HL-60/S4 (cell line): ENCODE measurements at regions not wholly inside any gene's neighbourhood (a gene's known extent, or its start where the extent isn't known, plus 50 kb on each side); places are given as distances from the start of the nearest gene placed in this dataset.
"Not testable (repeated sequence)": the region's sequence is repeated elsewhere in the genome, so short reads cannot be mapped to it uniquely, and the experiment has no call there.

ENCODE experiments used
- in situ Hi-C: fragments of 300-500 bp; cut with MboI; formaldehyde crosslinking; loops from 2 replicates; pipeline ENCODE4 v1.14.3; 2022; ENCODE audit warnings: low sequenced_read_pairs

DNA sequence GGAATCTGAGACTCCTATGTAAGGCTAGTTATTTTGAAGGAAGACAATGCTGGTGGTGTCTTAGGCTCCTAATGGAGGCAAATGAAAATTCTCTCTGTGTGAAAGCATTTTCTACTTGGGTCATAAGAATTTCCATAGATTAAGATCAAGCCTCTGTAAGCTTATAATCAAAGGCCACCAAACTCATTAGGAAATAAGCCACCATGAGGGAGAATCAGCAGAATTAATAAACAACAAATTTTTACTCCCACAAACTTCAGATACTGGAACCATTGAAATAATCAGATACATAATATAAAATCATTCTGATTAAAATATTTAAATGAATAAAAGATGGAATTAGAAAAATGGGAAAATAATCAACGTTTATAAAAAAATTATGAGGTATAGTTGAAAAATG lies 178.7 kb downstream of the NPIPA8 start:
- in situ Hi-C loops = loop anchor here (25.0 kb wide), 1 partner anchor 1621 kb away; no protein-coding TSS in a partner anchor

- in situ Hi-C loops = loop anchor here (25.0 kb wide), 1 partner anchor 1616 kb away; no protein-coding TSS in a partner anchor
Measured at GRCh38 chr16:18152832-18153231, 183.7 kb downstream of the NPIPA8 start.

DNA sequence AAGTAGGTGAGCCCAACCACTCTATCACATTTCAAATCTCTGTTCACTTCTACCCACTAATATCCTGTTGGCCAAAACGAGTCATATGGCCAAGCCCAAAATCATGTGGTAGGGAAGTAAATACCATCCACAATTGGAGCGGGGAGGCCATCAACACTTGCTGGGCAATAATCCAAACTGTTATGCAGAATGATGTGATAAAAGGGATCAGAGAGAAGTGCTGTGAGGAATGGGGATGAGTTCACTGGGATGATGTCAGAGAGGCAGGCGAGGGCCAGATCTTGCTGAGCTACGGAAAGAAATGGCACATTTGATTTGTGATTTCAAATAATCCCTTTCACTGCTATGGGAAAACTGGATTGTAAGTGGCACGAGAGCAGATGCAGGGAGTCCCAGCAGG lies 188.4 kb downstream of the NPIPA8 start:
- in situ Hi-C loops = not testable (repeated sequence)

- in situ Hi-C loops = not testable (repeated sequence)
Measured at GRCh38 chr16:18146601-18147142, 189.9 kb downstream of the NPIPA8 start.

DNA sequence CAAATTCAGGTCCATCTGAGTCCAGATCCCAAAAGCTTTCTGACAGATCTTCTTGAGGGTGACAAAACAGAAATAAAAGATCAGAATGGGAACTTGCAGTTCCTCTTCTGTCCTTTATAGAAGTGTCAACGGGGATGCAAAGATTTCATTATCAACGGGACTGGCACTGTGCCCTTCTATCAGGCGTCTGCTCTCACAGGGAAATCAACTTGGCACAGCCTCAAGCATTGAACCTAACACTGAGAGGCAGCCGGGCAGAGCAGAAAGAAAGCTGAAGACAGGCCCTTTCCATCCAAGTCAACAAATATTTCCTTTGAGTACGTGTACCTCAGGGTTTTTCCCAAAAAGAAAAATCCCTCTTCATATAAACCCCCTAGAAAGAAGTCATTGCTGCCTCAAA lies 194.5 kb downstream of the NPIPA8 start:
- in situ Hi-C loops = not testable (repeated sequence)

DNA sequence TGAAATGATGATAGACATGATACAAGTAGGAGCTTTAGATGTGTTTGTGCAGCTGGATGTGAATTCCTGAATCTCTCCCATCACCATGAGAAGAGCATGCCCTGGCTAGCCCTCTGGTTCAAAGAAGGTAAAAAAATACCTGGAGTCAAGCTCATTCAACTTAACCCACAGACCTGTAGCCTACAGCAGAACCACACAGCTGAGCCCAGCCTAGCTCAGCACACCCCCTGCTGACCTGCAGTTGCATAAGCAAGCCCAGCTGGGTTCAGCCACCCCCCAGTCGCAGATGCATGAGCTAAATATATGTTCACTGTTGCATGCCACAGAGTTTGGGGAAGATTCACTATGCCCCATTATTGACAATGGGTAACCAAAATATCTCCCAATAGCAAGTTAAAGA lies 200.2 kb downstream of the NPIPA8 start:
- in situ Hi-C loops = not testable (repeated sequence)

GRCh38 chr16:18135024-18135423 lies 201.5 kb downstream of the NPIPA8 start:
- in situ Hi-C loops = not testable (repeated sequence)

- in situ Hi-C loops = not testable (repeated sequence)
Measured at GRCh38 chr16:18131587-18131986, 204.9 kb downstream of the NPIPA8 start.

DNA sequence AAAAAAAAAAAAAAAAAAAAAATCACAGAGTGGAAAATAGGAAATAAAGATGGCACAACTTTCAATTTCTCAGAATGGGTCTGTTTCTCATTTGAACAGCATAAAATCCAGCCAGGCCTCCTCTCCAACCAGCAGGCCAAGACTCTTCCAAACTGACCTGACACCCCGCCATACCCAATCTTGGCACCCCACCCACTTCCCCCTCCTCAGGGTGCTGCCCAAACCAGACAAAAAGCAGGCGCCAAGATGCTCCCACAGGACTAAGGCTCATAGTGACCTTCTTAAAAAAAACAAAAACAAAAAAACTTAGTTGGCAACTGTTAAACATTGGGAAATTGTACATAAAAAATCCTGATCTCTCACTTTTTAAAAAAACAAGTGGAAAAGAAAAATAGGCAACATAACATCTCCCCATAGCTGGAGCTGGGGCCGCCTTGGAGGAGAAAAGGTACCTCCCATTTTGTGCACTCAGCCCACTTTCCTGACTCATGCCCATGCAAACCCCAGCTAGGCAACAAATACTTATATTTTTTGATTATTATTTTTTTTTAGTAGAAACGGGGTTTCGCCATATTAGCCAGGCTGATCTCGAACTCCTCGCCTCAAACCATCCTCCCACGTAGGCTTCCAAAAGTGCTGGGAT lies 205.9 kb downstream of the NPIPA8 start:
- in situ Hi-C loops = not testable (repeated sequence)

GRCh38 chr16:18127033-18127432 lies 209.5 kb downstream of the NPIPA8 start:
- in situ Hi-C loops = not testable (repeated sequence)

GRCh38 chr16:18119092-18119491 lies 217.4 kb downstream of the NPIPA8 start:
- in situ Hi-C loops = not testable (repeated sequence)

DNA sequence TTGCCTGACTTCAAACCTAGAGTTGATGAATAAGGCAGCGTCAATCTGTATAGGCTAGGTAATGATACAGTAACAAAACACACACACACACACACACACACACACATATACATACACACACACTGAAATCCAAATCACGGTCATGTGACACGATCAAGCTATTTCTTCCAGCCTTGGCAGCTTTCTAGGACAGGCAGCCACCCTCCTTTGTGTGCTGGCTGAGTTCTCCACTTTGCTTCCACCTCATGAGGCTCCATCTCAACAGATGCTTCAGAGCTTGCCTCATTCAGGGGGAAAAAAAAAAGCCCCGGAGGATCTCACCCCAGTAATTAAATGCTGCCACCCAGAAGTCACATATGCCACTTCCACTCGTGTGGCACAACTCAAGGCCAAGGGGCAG lies 217.9 kb downstream of the NPIPA8 start:
- in situ Hi-C loops = not testable (repeated sequence)

DNA sequence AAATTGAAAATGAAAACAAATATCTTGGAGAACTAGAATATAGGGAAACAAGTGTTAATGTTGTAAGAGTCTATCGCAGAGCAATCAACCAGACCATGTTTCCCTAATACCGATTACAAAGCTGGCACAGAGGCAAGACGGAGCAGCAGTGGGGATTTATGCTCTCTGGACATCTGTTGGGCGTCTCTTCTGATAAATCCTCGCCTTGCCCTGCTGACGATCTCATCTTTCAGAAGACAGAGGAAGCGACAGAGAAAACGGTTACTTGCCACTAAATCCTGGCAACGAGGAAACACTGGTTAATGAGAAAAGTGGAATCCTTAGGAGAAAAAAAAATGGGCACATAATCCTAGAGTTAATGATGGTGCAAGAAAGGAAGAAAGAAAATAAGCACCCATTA lies 218.5 kb downstream of the NPIPA8 start:
- in situ Hi-C loops = not testable (repeated sequence)

DNA sequence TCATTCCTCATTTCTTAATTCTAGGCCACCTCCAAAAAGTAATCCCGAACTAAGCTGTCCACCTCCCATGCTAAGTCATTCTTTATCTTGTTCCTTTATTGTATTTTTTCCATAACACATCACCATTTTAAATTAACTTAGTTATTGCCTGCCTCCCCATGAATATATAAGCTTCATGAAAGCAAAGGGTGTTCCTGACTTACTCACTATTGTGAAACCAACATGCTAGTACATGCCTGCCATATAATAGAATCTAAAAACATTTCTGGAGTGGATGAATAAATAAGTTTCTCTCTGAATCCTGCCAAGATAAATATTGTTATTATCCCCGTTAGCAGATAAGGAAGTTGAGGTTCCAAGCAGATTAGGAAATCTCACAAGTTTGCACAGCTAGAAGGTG lies 232.1 kb downstream of the NPIPA8 start:
- in situ Hi-C loops = not testable (repeated sequence)

DNA sequence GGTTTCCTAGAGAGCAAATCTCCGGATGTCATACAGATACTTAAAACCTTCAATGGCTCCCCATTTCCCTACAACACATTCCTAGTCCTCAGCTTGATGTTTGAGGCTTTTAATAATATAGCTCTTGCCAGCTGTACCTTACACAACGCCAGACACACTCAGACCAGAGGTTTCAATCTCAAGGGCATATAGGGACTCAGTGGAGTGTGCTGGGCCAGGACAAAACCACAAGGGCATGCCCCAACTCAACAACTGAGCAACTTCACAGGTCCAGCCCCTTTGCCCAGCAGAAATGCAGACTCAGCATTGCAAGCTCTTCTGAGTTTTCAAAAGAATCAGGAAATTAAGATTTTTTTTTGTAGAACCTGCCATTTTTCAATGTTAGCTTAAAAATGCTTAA lies 235.5 kb downstream of the NPIPA8 start:
- in situ Hi-C loops = not testable (repeated sequence)

- in situ Hi-C loops = not testable (repeated sequence)
Measured at GRCh38 chr16:18092605-18093004, 243.9 kb downstream of the NPIPA8 start.

- in situ Hi-C loops = not testable (repeated sequence)
Measured at GRCh38 chr16:18080658-18081363, 255.7 kb downstream of the NPIPA8 start.

DNA sequence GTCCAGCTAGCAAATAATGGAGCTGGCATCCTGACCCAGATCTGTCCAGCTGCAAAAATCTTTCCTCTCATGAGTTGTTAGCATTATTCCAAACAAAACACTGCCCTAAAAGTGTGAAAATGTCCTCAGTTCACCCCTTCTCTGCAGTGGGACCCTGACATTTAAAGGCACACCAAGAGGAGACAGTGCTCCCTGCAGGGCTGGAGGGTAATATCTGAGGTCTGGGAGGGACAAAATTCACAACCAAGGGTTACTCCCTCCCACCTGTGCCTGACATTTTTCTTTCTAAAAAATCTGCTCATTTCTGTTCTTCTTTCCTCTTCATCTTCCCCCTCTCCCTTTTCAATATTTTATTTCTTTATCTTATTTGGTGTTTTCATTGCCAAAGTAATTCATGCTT lies 258.6 kb downstream of the NPIPA8 start:
- in situ Hi-C loops = not testable (repeated sequence)

DNA sequence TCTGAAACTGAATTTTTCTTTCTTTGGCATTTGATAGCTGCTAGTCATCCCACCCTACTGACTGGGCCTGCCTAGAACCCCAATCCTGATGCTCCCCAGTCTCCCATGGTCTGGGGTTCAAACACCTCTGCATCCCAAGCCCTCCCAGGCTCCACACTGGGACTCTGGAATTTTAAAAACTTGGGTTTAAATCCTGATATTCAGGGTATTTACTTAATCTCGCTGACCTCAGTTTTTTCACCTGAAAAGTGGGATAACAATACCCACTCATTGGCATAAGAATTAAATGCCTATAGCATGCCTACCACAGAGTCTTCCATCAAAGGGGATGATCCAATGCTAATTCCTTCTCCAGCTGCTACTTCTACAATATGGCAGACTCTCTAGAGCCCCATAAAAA lies 264.4 kb downstream of the NPIPA8 start:
- in situ Hi-C loops = no loop called here

GRCh38 chr16:18069683-18070082 lies 266.9 kb downstream of the NPIPA8 start:
- in situ Hi-C loops = no loop called here

DNA sequence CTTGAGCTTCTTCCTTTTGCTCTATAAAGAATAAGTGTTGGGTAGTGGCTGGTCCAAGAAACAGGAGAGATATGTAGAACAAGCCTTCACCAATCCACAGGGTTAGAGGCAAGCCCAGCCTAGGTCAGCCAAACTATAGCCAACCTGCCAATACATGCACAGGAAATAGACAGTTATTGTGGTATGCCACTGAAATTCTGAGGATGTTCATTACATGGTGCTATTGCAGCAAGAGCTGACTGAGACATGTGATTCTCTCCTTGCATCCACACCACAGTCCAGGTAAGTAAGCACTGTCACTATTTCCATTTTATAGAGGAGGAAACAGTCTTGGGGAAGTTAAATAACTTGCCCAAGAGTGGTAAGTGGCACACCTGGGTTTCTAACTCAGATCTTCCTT lies 268.1 kb downstream of the NPIPA8 start:
- in situ Hi-C loops = no loop called here

DNA sequence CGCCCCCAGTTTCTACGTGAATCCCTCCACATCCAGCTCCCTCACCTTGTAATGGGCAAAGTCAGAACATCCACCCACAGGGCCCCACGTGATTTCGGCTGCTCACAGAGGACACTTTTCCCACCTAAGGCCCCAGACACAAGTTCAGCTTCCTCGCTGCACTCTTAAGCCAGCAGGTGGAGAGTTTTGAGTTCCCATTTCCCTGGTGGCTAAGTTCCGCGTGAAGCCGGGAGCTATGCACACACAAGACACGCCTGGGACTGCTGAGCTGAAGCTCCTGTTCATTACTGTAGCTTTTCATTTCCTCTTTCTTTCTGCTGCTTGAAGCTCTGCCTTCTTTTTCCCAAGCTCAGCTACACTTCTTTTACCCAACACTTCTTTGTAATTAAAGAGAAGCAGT lies 273.8 kb downstream of the NPIPA8 start:
- in situ Hi-C loops = no loop called here
